HepG2 (cell line): ENCODE measurements at regions not wholly inside any gene's neighbourhood (a gene's known extent, or its start where the extent isn't known, plus 50 kb on each side); places are given as distances from the start of the nearest gene placed in this dataset.

Experiments used
- ATAC-seq: fragments of 200-7000 bp; cut with Tn5 transposase; 3 replicates; pipeline ENCODE4 v1.9.1; 2020; ENCODE audit warnings: mild to moderate bottlenecking, moderate library complexity
- BruUV-seq: library from RNA; stranded (reverse); fragments of 400-500 nt; replicated peaks from 2 replicates; lab custom pipeline; 2021; lab: Mats Ljungman, UMichigan
- CTCF ChIA-PET: fragments of 300-600 bp; formaldehyde crosslinking; extraction: SDS; loops from one replicate; lab custom pipeline; 2021; ENCODE audit warnings: low total read pairs, inconsistent platforms, low intra/inter-chr PET ratio; lab: Yijun Ruan, JAX
- POLR2A ChIA-PET: fragments of 350-600 bp; sonication (Branson Sonifier 250); formaldehyde crosslinking; loops from one replicate; lab custom pipeline; 2020; ENCODE audit warnings: antibody characterized with exemption, inconsistent platforms; lab: Yijun Ruan, JAX
- DNase-seq: peaks from one replicate; pipeline ENCODE4 v3.0.0-alpha.2; 2015; ENCODE audit warnings: low spot score
- FAIRE-seq: peaks from 3 replicates; lab custom pipeline; 2011; peaks lifted over from hg19 to GRCh38; lab: Jason Lieb, UNC
- H2AFZ ChIP-seq: one replicate; pipeline ENCODE4 v1.6.1; 2011; ENCODE audit warnings: low read length, inconsistent platforms
- H3K27ac ChIP-seq: fragments of 300-600 bp; 3 replicates; pipeline ENCODE4 v1.8.0; 2011; ENCODE audit warnings: mixed run types, mild to moderate bottlenecking, mixed read lengths, low read length, inconsistent platforms; ENCODE audit not compliant: insufficient read depth; ENCODE audit errors: extremely low read length
- H3K27me3 ChIP-seq, 2 experiments: fragments of 200-600 bp in 1 of 2; 2 replicates in 1 of 2; 3 replicates in 1 of 2; pipeline versions ENCODE4 v1.6.0 to v1.8.0; 2011; ENCODE audit warnings: low read length in 2 of 2, mild to moderate bottlenecking in 2 of 2, moderate library complexity in 2 of 2, inconsistent platforms in 1 of 2; ENCODE audit not compliant: insufficient read depth in 2 of 2, control insufficient read depth in 1 of 2
- H3K36me3 ChIP-seq, 2 experiments: fragments of 200-600 bp in 1 of 2; replicated peaks in 1 of 2; 2 replicates in 1 of 2; 3 replicates in 1 of 2; pipeline versions ENCODE4 v1.5.1 to v1.8.0; 2011; ENCODE audit warnings: low read length in 2 of 2, inconsistent platforms in 1 of 2; ENCODE audit not compliant: insufficient read depth in 2 of 2, control insufficient read depth in 1 of 2
- H3K4me1 ChIP-seq: 2 replicates; pipeline ENCODE4 v1.5.1; 2012; ENCODE audit warnings: low read length, inconsistent platforms; ENCODE audit not compliant: insufficient read depth
- H3K4me2 ChIP-seq: 2 replicates; pipeline ENCODE4 v1.6.0; 2011; ENCODE audit warnings: low read depth, low read length, inconsistent platforms
- H3K4me3 ChIP-seq, 3 experiments: fragments of 200-600 bp in 1 of 3; sonication (generic), shearing (Covaris generic) in 1 of 3; replicated peaks in 1 of 3; 2 replicates each; pipeline ENCODE4 v1.5.1; 2011 to 2016; ENCODE audit warnings: low read length in 3 of 3, inconsistent platforms in 2 of 3, low read depth in 2 of 3, mild to moderate bottlenecking in 2 of 3, control low read depth in 1 of 3, mixed read lengths in 1 of 3; ENCODE audit not compliant: insufficient read depth in 1 of 3
- H3K79me2 ChIP-seq: one replicate; pipeline ENCODE4 v1.6.1; 2011; ENCODE audit warnings: low read length, inconsistent platforms; ENCODE audit not compliant: insufficient read depth
- H3K9ac ChIP-seq: 2 replicates; pipeline ENCODE4 v1.6.0; 2011; ENCODE audit warnings: mild to moderate bottlenecking, low read depth, low read length, inconsistent platforms; ENCODE audit not compliant: insufficient read depth
- H3K9me3 ChIP-seq: 2 replicates; pipeline ENCODE4 v1.5.1; 2012; ENCODE audit warnings: mild to moderate bottlenecking, low read length
- H4K20me1 ChIP-seq: 2 replicates; pipeline ENCODE4 v1.6.0; 2011; ENCODE audit warnings: inconsistent platforms, mild to moderate bottlenecking, low read length, moderate library complexity; ENCODE audit not compliant: insufficient read depth
- EED ChIP-seq: sonication (generic); formaldehyde crosslinking; IDR thresholded peaks from 2 replicates; pipeline ENCODE4 v1.5.0; 2020; ENCODE audit warnings: mild to moderate bottlenecking, missing genetic modification reagents
- HHEX ChIP-seq: IDR thresholded peaks from 2 replicates; pipeline ENCODE4 v1.6.1; 2016; ENCODE audit warnings: control low read depth
- KDM5B ChIP-seq: sonication (generic); formaldehyde crosslinking; IDR thresholded peaks from 2 replicates; pipeline ENCODE4 v1.4.0; 2020; ENCODE audit warnings: missing genetic modification reagents, mild to moderate bottlenecking, borderline replicate concordance
- KLF15 ChIP-seq: sonication (generic); formaldehyde crosslinking; IDR thresholded peaks from 2 replicates; pipeline ENCODE4 v1.8.1; 2023; ENCODE audit warnings: borderline replicate concordance, mild to moderate bottlenecking, inconsistent platforms, missing genetic modification reagents, mixed read lengths
- ONECUT2 ChIP-seq: sonication (generic); formaldehyde crosslinking; IDR thresholded peaks from 2 replicates; pipeline ENCODE4 v1.4.0; 2020; ENCODE audit warnings: missing genetic modification reagents
- PLSCR1 ChIP-seq: sonication (generic); formaldehyde crosslinking; IDR thresholded peaks from 2 replicates; pipeline ENCODE4 v1.5.0; 2020; ENCODE audit warnings: missing genetic modification reagents, mild to moderate bottlenecking, borderline replicate concordance
- SIN3B ChIP-seq: fragments of 150-350 bp; IDR thresholded peaks from 2 replicates; pipeline ENCODE4 v1.6.1; 2014; ENCODE audit warnings: low read length
- TGIF2 ChIP-seq: IDR thresholded peaks from 2 replicates; pipeline ENCODE4 v1.6.1; 2016; ENCODE audit warnings: control low read depth, missing compliant biosample characterization
- ZFP62 ChIP-seq: sonication (generic); formaldehyde crosslinking; IDR thresholded peaks from 2 replicates; pipeline ENCODE4 v1.4.0; 2020; ENCODE audit warnings: missing genetic modification reagents
- ZFP90 ChIP-seq: sonication (generic); formaldehyde crosslinking; IDR thresholded peaks from 2 replicates; pipeline ENCODE4 v1.8.0; 2022; ENCODE audit warnings: missing genetic modification reagents, mild to moderate bottlenecking, inconsistent platforms, borderline replicate concordance
- ZNF12 ChIP-seq: sonication (generic); formaldehyde crosslinking; IDR thresholded peaks from 2 replicates; pipeline ENCODE4 v1.5.0; 2020; ENCODE audit warnings: missing genetic modification reagents
- ZNF282 ChIP-seq: fragments of 450-650 bp; IDR thresholded peaks from 2 replicates; pipeline ENCODE4 v1.6.1; 2018; ENCODE audit not compliant: partially characterized antibody
- ZNF710 ChIP-seq: sonication (generic); formaldehyde crosslinking; IDR thresholded peaks from 2 replicates; pipeline ENCODE4 v1.5.0; 2020; ENCODE audit warnings: mild to moderate bottlenecking, missing genetic modification reagents, borderline replicate concordance
- WGBS: methylation state at CpG from one replicate; pipeline ENCODE4 v1.1.6; 2017; ENCODE audit warnings: low lambda C conversion rate; 5-methylcytosine and 5-hydroxymethylcytosine counted together
- in situ Hi-C: cut with HindIII; loops from 2 replicates; pipeline ENCODE4 v1.10.0; 2017; ENCODE audit warnings: low pct_unique_long_range_greater_than_20kb; ENCODE audit not compliant: extremely low pct_ligation_motif_present
- intact Hi-C: fragments of 100-400 bp; cut with micrococcal nuclease; formaldehyde crosslinking; loops from one replicate; pipeline ENCODE4 v1.10.0; 2022; ENCODE audit not compliant: unreplicated experiment

GRCh38 chr11:33544593-33545373, 155.8 kb downstream of the C11orf91 start:
- H3K4me2 ChIP-seq, result no peak overlapping the region
- intact Hi-C loops (no loop called here), in situ Hi-C loops (loop anchor here (5.0 kb wide), 1 partner anchor 143 kb away; no protein-coding TSS in a partner anchor)
- peaks cover 2 to 46% of the 10 kb centered on the region in 2 experiments; a peak in 3 of 5 replicates for H3K27me3 ChIP-seq
- WGBS, result 13% methylated on average over 5 of the region's 17 CpGs
- no peak overlapping the region for H2AFZ ChIP-seq
- no peaks in the 10 kb centered on the region for H3K36me3 ChIP-seq
- no peak overlapping the region for H3K27ac ChIP-seq
- H4K20me1 ChIP-seq, result no peaks in the 10 kb centered on the region
- no peak overlapping the region for H3K4me3 ChIP-seq
- H3K4me1 ChIP-seq, result no peaks in the 10 kb centered on the region
- H3K9me3 ChIP-seq, result no peaks in the 10 kb centered on the region
- no peak overlapping the region for H3K9ac ChIP-seq
- H3K79me2 ChIP-seq, result no peaks in the 10 kb centered on the region
- BruUV-seq, result no TSS peak
- ATAC-seq, result no peak
- no peak for DNase-seq
- FAIRE-seq, result no peak
- ChIA-PET CTCF (no interaction called here), POLR2A (no interaction called here)
- no peak for TF ChIP-seq ZFP62

- no TSS peak for BruUV-seq
- no peak overlapping the region for H3K4me2 ChIP-seq
- WGBS, result 0% methylated on average over 2 of the region's 3 CpGs
- FAIRE-seq (no peak), DNase-seq (no peak), ATAC-seq (no peak)
- no peaks in the 10 kb centered on the region for H3K4me1 ChIP-seq
- no peak overlapping the region for H2AFZ ChIP-seq
- H3K27ac ChIP-seq, result no peak overlapping the region
- in situ Hi-C loops (loop anchor here (5.0 kb wide), 1 partner anchor 143 kb away; no protein-coding TSS in a partner anchor), intact Hi-C loops (loop anchor here (1.0 to 2.0 kb wide), 3 partner anchors 144 to 198 kb away; no protein-coding TSS in a partner anchor)
- H3K27me3 ChIP-seq, result peaks cover 2 to 41% of the 10 kb centered on the region in 2 experiments; a peak in 3 of 5 replicates
- TF ChIP-seq PLSCR1 (CRISPR knock-in tag), result no peak
- no peak for TF ChIP-seq HHEX (CRISPR knock-in tag)
- TF ChIP-seq KLF15 (CRISPR knock-in tag), result no peak
- TF ChIP-seq ZNF710 (CRISPR knock-in tag), result no peak
- no peak for TF ChIP-seq ZNF12 (CRISPR knock-in tag)
- TF ChIP-seq EED (CRISPR knock-in tag), result no peak
- no peak for TF ChIP-seq TGIF2 (CRISPR knock-in tag)
- no peak for TF ChIP-seq ZNF282
- TF ChIP-seq SIN3B, result no peak
- no peak for TF ChIP-seq ONECUT2 (CRISPR knock-in tag)
- no peak for TF ChIP-seq ZFP90 (CRISPR knock-in tag)
- TF ChIP-seq KDM5B (CRISPR knock-in tag), result no peak
- no peak overlapping the region for H3K4me3 ChIP-seq
- no peaks in the 10 kb centered on the region for H3K79me2 ChIP-seq
- CTCF ChIA-PET, result interaction anchor here (1.6 kb wide), 1 partner anchor 144 kb away, joined by 19 read pairs; no protein-coding TSS in a partner anchor
- POLR2A ChIA-PET, result no interaction called here
- no peaks in the 10 kb centered on the region for H3K9me3 ChIP-seq
- H4K20me1 ChIP-seq, result no peaks in the 10 kb centered on the region
- no peak overlapping the region for H3K9ac ChIP-seq
- no peaks in the 10 kb centered on the region for H3K36me3 ChIP-seq
These were observed 156.8 kb downstream of the C11orf91 start for GRCh38 chr11:33543823-33544222.
